ENCODE measurements at regions not wholly inside any gene's neighbourhood (a gene's known extent, or its start where the extent isn't known, plus 50 kb on each side); places are given as distances from the start of the nearest gene placed in this dataset.
"Not testable (repeated sequence)": the region's sequence is repeated elsewhere in the genome, so short reads cannot be mapped to it uniquely, and the experiment has no call there.

DNA sequence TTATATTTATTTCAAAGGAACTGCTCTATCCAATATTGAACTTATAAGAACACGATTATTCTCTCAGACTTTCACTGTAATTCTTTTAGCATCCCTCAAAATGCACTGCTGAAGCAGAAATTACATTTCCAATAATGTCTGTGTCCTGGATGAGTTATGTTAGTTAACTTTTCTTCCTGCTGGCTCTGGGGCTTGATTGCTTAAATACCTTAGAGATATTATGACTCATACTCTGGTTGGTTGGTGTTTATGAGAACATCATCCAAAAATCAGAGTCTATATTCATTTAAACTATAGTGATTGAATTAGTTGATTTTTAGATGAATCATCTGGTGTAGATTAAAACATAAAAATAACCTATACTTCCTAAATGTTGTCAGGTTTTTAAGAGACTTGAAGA lies 246.3 kb upstream of the VWC2 start:
- no peak overlapping the region for H3K9ac ChIP-seq (ENCODE audit: low read depth, low read length)
- H3K9me3 ChIP-seq (ENCODE audit: control insufficient read depth, insufficient read depth, low read length): no peaks in the 10 kb centered on the region; the same call in 1 of the 2 replicates
- H3K36me3 ChIP-seq (ENCODE audit: insufficient read depth, low read length): no peaks in the 10 kb centered on the region
- no peaks in the 10 kb centered on the region for H3K4me1 ChIP-seq (ENCODE audit: insufficient read depth, low read length)

DNA sequence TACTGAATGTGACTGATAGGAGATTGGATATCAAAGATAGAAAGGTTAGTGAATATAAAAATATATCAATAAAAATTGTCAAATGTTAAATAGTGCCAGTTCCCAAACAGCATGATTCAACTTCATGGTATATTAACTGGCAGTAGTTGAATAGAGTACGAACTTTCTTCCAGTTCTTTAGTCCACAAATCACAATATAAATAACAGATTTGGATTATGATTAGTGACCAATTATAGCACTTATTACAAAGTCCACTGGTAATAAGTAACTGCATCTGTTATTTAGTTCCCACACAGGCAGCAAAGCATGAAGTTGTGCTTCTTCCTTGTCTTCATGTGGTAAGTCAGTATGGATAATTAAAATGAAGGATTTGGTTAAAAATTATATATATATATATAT lies 243.0 kb upstream of the VWC2 start:
- no peaks in the 10 kb centered on the region for H3K36me3 ChIP-seq (ENCODE audit: insufficient read depth, low read length)
- no peaks in the 10 kb centered on the region for H3K4me1 ChIP-seq (ENCODE audit: insufficient read depth, low read length)
- no peaks in the 10 kb centered on the region; the same call in 1 of the 2 replicates for H3K9me3 ChIP-seq (ENCODE audit: control insufficient read depth, insufficient read depth, low read length)
- no peak overlapping the region for H3K9ac ChIP-seq (ENCODE audit: low read depth, low read length)

DNA sequence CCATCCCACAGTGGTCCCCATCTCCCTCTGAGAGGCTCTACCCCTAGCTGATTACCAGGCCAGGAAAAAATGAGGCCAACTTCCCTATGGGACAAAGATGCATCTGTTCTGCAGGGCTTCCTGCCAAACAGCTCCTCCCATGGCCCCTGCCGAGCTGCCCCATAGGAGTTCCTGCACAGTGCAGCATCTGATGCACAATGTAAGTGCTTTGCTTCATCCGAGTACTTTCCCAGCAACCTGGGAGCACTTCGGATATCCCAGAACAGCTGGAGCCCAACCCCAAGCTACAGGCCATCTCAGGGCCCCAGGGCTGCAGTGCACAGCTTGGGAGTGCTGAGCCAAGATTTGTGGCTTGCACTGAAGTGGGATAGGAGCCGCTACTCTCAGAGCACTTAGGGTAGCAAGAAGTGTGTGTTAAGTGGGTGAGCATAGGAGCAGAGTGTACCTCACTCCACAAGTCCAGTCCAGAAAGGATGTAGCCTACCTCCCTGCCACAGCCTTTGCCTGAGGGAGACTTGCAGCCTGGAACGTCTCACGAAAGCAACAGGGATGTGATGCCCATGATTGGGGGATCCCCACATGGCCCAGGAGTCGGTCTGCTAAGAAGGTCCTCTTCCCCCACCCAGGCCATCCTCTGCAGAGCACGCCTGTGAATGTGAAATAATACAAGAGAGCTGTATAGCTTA lies 209.6 kb upstream of the VWC2 start:
- H3K4me1 ChIP-seq (ENCODE audit: insufficient read depth, low read length): no peaks in the 10 kb centered on the region
- no peaks in the 10 kb centered on the region for H3K36me3 ChIP-seq (ENCODE audit: insufficient read depth, low read length)
- no peaks in the 10 kb centered on the region; the same call in 1 of the 2 replicates for H3K9me3 ChIP-seq (ENCODE audit: control insufficient read depth, insufficient read depth, low read length)
- H3K9ac ChIP-seq (ENCODE audit: low read depth, low read length): no peak overlapping the region

GRCh38 chr7:49564379-49564714 lies 209.1 kb upstream of the VWC2 start:
- Histone ChIP-seq H3K4me1 (ENCODE audit: insufficient read depth, low read length) (no peaks in the 10 kb centered on the region), H3K9me3 (ENCODE audit: control insufficient read depth, insufficient read depth, low read length) (no peaks in the 10 kb centered on the region; the same call in 1 of the 2 replicates), H3K36me3 (ENCODE audit: insufficient read depth, low read length) (no peaks in the 10 kb centered on the region), H3K9ac (ENCODE audit: low read depth, low read length) (no peak overlapping the region)

- Histone ChIP-seq H3K36me3 (ENCODE audit: insufficient read depth, low read length) (no peaks in the 10 kb centered on the region), H3K9ac (ENCODE audit: low read depth, low read length) (no peak overlapping the region), H3K9me3 (ENCODE audit: control insufficient read depth, insufficient read depth, low read length) (no peaks in the 10 kb centered on the region), H3K4me1 (ENCODE audit: insufficient read depth, low read length) (no peaks in the 10 kb centered on the region)
Observed at GRCh38 chr7:49577576-49577975, 195.9 kb upstream of the VWC2 start.

GRCh38 chr7:49579408-49579807 lies 194.0 kb upstream of the VWC2 start:
- H3K9me3 ChIP-seq (ENCODE audit: control insufficient read depth, insufficient read depth, low read length): no peaks in the 10 kb centered on the region
- H3K9ac ChIP-seq (ENCODE audit: low read depth, low read length): no peak overlapping the region
- H3K4me1 ChIP-seq (ENCODE audit: insufficient read depth, low read length): no peaks in the 10 kb centered on the region
- H3K36me3 ChIP-seq (ENCODE audit: insufficient read depth, low read length): no peaks in the 10 kb centered on the region

- no peaks in the 10 kb centered on the region for H3K9me3 ChIP-seq (ENCODE audit: control insufficient read depth, insufficient read depth, low read length)
- H3K4me1 ChIP-seq (ENCODE audit: insufficient read depth, low read length): no peaks in the 10 kb centered on the region
- H3K9ac ChIP-seq (ENCODE audit: low read depth, low read length): no peak overlapping the region
- no peaks in the 10 kb centered on the region for H3K36me3 ChIP-seq (ENCODE audit: insufficient read depth, low read length)
Observed at GRCh38 chr7:49580000-49580399, 193.4 kb upstream of the VWC2 start.

DNA sequence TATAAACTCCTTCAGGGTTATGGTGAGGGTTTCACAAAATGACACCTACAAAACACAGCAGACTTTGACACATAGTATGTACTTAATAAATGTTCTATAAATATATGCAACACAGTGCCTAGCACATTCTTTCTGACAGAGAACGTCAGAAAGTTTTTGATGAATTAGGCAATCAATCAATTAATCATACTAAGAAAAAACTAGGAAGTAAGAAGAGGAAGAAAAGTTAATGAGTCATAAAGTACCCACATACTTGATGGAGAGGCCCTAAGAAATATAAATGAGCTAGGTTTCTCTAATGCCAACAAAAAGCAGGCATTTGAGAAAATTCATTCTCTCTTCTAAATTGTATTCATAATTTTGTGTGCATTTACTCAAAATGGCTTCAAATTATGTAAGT lies 192.7 kb upstream of the VWC2 start:
- Histone ChIP-seq H3K9me3 (ENCODE audit: control insufficient read depth, insufficient read depth, low read length) (no peaks in the 10 kb centered on the region), H3K36me3 (ENCODE audit: insufficient read depth, low read length) (no peaks in the 10 kb centered on the region), H3K4me1 (ENCODE audit: insufficient read depth, low read length) (no peaks in the 10 kb centered on the region), H3K9ac (ENCODE audit: low read depth, low read length) (no peak overlapping the region)

DNA sequence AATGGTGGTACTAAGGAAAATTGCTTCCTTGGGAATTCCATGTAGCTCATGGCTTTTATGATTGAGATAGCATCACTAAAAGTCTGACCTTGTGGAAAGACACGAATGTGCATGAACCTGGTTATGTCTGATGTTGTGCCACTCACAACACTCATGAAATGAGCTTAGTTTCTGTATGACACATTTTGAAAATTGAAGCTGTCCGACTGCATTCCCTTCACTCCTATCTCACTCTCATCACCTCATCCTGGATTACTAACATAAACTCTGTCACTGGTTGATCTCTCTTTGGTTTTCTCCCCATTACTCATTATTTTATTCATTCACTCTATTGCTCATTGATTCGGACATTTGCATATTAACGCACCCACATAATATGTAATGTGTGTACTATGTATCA lies 190.0 kb upstream of the VWC2 start:
- Histone ChIP-seq H3K4me1 (ENCODE audit: insufficient read depth, low read length) (no peaks in the 10 kb centered on the region), H3K9ac (ENCODE audit: low read depth, low read length) (no peak overlapping the region), H3K36me3 (ENCODE audit: insufficient read depth, low read length) (no peaks in the 10 kb centered on the region), H3K9me3 (ENCODE audit: control insufficient read depth, insufficient read depth, low read length) (no peaks in the 10 kb centered on the region)

- H3K9ac ChIP-seq (ENCODE audit: low read depth, low read length): no peak overlapping the region
- H3K4me1 ChIP-seq (ENCODE audit: insufficient read depth, low read length): no peaks in the 10 kb centered on the region
- no peaks in the 10 kb centered on the region for H3K36me3 ChIP-seq (ENCODE audit: insufficient read depth, low read length)
- no peaks in the 10 kb centered on the region for H3K9me3 ChIP-seq (ENCODE audit: control insufficient read depth, insufficient read depth, low read length)
Observed at GRCh38 chr7:49596701-49597491, 176.5 kb upstream of the VWC2 start.

DNA sequence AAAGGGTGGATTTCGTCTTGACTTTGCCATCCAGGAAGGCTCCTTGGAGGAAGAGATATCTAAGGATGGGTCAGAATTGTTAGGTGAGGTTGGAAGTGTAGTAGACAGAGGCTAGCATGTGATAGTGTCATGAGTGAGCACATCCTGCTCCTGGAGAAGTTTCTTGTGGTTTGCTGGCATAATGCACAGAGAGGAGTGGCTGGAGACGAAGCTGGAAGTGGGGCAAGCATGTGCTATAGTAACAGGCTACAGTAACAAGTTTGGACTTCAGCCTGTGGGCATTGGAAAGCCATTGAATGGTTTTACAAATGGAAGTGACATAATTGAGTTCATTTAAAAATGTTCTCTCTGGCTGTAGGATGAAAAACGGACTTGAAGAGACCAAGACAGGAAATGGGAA lies 175.6 kb upstream of the VWC2 start:
- no peaks in the 10 kb centered on the region for H3K9me3 ChIP-seq (ENCODE audit: control insufficient read depth, insufficient read depth, low read length)
- H3K4me1 ChIP-seq (ENCODE audit: insufficient read depth, low read length): no peaks in the 10 kb centered on the region
- no peak overlapping the region for H3K9ac ChIP-seq (ENCODE audit: low read depth, low read length)
- no peaks in the 10 kb centered on the region for H3K36me3 ChIP-seq (ENCODE audit: insufficient read depth, low read length)

DNA sequence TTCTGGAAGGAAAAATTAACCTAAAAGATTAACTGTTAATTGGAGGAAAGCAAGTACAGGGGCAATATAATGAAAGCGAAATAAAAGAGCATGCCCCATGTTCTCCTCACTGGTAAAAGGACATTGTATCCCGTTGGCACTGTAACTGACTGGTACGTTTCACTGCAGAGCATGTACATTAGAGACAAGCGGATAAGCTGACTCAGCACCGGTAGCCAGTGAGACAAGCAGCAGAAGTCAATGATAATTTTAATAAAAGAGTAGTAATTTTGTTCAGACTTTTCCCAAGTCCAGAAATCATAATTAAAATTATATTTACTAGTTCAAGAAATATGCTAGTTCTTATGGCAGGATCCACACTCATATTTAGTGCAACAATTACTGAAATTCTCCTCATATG lies 161.5 kb upstream of the VWC2 start:
- Histone ChIP-seq H3K36me3 (ENCODE audit: insufficient read depth, low read length) (no peaks in the 10 kb centered on the region), H3K9me3 (ENCODE audit: control insufficient read depth, insufficient read depth, low read length) (no peaks in the 10 kb centered on the region), H3K9ac (ENCODE audit: low read depth, low read length) (no peak overlapping the region), H3K4me1 (ENCODE audit: insufficient read depth, low read length) (no peaks in the 10 kb centered on the region)

DNA sequence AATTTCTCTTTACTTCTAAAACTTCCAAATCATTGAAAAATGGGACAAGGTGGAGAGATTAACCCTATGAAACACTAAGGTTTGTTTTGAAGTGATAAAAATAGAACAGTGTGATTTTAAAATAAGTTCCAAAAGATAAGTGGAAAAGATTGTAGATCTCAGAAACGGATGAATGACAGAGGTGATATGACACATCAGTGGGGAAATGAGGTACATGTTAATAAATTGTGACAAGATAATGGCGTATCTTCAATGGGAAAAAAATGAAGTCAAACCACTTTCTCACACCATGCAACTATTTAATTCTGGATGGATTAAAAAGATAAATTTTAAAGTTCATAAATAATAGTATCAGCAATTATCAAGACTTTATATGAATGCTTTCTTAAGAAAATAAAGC lies 159.7 kb upstream of the VWC2 start:
- Histone ChIP-seq H3K9me3 (ENCODE audit: control insufficient read depth, insufficient read depth, low read length) (no peaks in the 10 kb centered on the region), H3K36me3 (ENCODE audit: insufficient read depth, low read length) (no peaks in the 10 kb centered on the region)

GRCh38 chr7:49614974-49615373 lies 158.5 kb upstream of the VWC2 start:
- not testable (repeated sequence) for H3K9me3 ChIP-seq (ENCODE audit: control insufficient read depth, insufficient read depth, low read length); H3K9ac ChIP-seq (ENCODE audit: low read depth, low read length); H3K36me3 ChIP-seq (ENCODE audit: insufficient read depth, low read length); H3K4me1 ChIP-seq (ENCODE audit: insufficient read depth, low read length)

More for the DNA sequence above, 159.7 kb upstream of the VWC2 start:
- H3K4me1 ChIP-seq (ENCODE audit: insufficient read depth, low read length): no peaks in the 10 kb centered on the region
- no peak overlapping the region for H3K9ac ChIP-seq (ENCODE audit: low read depth, low read length)

GRCh38 chr7:49618028-49618427 lies 155.4 kb upstream of the VWC2 start:
- Histone ChIP-seq H3K36me3 (ENCODE audit: insufficient read depth, low read length) (no peaks in the 10 kb centered on the region), H3K9ac (ENCODE audit: low read depth, low read length) (no peak overlapping the region), H3K4me1 (ENCODE audit: insufficient read depth, low read length) (no peaks in the 10 kb centered on the region), H3K9me3 (ENCODE audit: control insufficient read depth, insufficient read depth, low read length) (no peaks in the 10 kb centered on the region)

Data from ES-I3 (cell line).